ENCODE measurements at regions not wholly inside any gene's neighbourhood (a gene's known extent, or its start where the extent isn't known, plus 50 kb on each side); places are given as distances from the start of the nearest gene placed in this dataset.

GRCh38 chr4:77354550-77354949 lies 197.5 kb downstream of the CCNG2 start:
- no peaks in the 10 kb centered on the region for H3K4me1 ChIP-seq (ENCODE audit: insufficient read depth, low read length)
- no TSS peak for BruUV-seq (replicated peaks)
- H3K27me3 ChIP-seq (ENCODE audit: control insufficient read depth in 1 of 2, insufficient read depth in 2 of 2, low read length in 2 of 2): no peaks in the 10 kb centered on the region
- H3K9me3 ChIP-seq (ENCODE audit: low read length): no peaks in the 10 kb centered on the region
- in situ Hi-C loops (cut with HindIII; ENCODE audit: extremely low pct_ligation_motif_present, low pct_unique_long_range_greater_than_20kb) (no loop called here), intact Hi-C loops (cut with micrococcal nuclease; ENCODE audit: unreplicated experiment) (no loop called here)
- no peak overlapping the region for H3K9ac ChIP-seq (ENCODE audit: insufficient read depth, low read depth, low read length)
- H3K4me3 ChIP-seq (replicated peaks in 1 of 3; ENCODE audit: insufficient read depth in 1 of 3, low read depth in 2 of 3, low read length in 3 of 3): no peak overlapping the region
- ChIA-PET CTCF (ENCODE audit: low intra/inter-chr PET ratio, low total read pairs) (no interaction called here), POLR2A (no interaction called here)
- H3K36me3 ChIP-seq (replicated peaks in 1 of 2; ENCODE audit: control insufficient read depth in 1 of 2, insufficient read depth in 2 of 2, low read length in 2 of 2): no peaks in the 10 kb centered on the region
- H3K27ac ChIP-seq (ENCODE audit: extremely low read length, insufficient read depth, low read length): no peak overlapping the region
- 20% methylated on average over 1 of the region's 1 CpG for WGBS (ENCODE audit: low lambda C conversion rate)
- no peak overlapping the region for H2AFZ ChIP-seq (ENCODE audit: low read length)
- FAIRE-seq (no peak), ATAC-seq (no peak), DNase-seq (ENCODE audit: low spot score) (no peak)
- TF ChIP-seq HOMEZ (CRISPR knock-in tag; IDR thresholded peaks at IDR 0.05; ENCODE audit: low read depth) (no peak), HNRNPH1 (optimal IDR thresholded peaks at IDR 0.05; ENCODE audit: low read depth, low read length) (no peak), GPBP1L1 (CRISPR knock-in tag; IDR thresholded peaks at IDR 0.05) (no peak), FOXJ3 (CRISPR knock-in tag; IDR thresholded peaks at IDR 0.05; ENCODE audit: borderline replicate concordance) (no peak), ATF1 (CRISPR knock-in tag; IDR thresholded peaks at IDR 0.05) (no peak), POLR2AphosphoS2 (IDR thresholded peaks at IDR 0.05; ENCODE audit: low read depth, low read length) (no peak), JUN (CRISPR knock-in tag; IDR thresholded peaks at IDR 0.05) (no peak), ZNF282 (IDR thresholded peaks at IDR 0.05; ENCODE audit: partially characterized antibody) (no peak), ZNF280B (CRISPR knock-in tag; IDR thresholded peaks at IDR 0.05; ENCODE audit: borderline replicate concordance) (no peak), ZNF646 (CRISPR knock-in tag; IDR thresholded peaks at IDR 0.05) (no peak)
- no peaks in the 10 kb centered on the region for H4K20me1 ChIP-seq (ENCODE audit: insufficient read depth, low read length)
- H3K4me2 ChIP-seq (ENCODE audit: low read depth, low read length): no peak overlapping the region
- H3K79me2 ChIP-seq (ENCODE audit: insufficient read depth, low read length): no peaks in the 10 kb centered on the region

Measured in HepG2 (cell line).